AG08396 (cell line): ENCODE measurements at regions not wholly inside any gene's neighbourhood (a gene's known extent, or its start where the extent isn't known, plus 50 kb on each side); places are given as distances from the start of the nearest gene placed in this dataset.
"Not testable (repeated sequence)": the region's sequence is repeated elsewhere in the genome, so short reads cannot be mapped to it uniquely, and the experiment has no call there.

Experiments used
- DNase-seq: peaks from one replicate; pipeline ENCODE4 v3.0.0; 2012; ENCODE audit warnings: low spot score, mixed read lengths

DNA sequence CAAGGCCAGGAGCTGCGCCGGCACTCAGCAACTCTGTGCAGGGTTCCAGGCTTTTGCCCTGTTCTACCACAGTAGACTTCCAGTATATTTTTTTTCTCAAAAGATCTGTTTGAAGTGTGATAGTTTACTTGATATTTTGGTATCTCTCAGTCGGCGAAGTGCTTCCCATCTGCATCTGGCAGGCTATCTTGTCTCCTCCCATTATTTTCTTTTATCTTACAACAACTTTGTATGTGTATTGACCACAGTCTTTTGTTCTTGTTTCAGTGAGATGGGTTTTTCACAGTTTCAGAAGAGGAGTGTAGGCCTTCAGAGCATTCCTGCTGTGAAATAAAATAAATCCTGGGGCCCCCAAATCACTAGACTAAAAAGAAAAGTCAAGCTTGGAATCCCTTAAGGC lies 292.9 kb downstream of the PTGER3 start:
- no peak for DNase-seq

GRCh38 chr1:70760154-70760553 lies 287.5 kb downstream of the PTGER3 start:
- no peak for DNase-seq

DNA sequence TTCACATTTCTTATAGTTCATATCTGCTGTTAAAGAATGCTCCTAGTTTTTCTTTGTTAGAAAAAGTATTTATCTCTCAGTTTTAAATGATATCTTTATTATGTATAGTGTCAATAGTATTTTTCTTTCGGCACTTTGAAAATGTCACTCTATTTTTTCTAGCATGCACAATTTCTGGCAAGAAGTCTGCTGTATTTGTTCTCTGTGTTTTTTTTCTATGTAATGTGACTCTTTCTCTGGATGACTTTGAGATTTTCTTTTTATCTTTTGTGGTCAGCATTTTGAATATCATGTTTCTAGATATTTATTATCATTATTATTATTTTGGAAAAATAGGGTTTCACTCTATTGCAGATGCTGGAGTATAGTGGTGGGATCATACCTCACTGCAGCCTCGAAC lies 285.2 kb downstream of the PTGER3 start:
- no peak for DNase-seq

DNA sequence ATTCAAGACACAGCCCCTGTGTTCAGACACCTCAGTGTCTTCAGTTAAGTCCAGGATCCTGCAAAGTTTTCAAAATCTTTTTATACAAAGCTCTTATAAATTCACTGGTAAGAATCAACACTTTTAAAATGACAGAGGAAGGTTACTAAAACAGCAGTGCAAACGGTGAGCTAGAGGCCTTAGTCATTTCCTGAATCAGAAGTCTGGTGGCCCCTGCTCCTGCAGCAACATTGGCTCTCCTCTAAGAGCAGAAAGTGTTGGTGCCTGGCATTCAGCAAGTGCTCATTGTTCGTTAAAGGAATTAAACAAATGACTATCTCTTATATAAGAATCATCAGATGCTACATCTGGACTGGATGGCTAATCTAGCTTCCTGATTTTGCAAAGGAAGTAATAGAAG lies 282.9 kb downstream of the PTGER3 start:
- DNase-seq, result no peak

GRCh38 chr1:70767377-70767776 lies 280.2 kb downstream of the PTGER3 start:
- peak; percentile 12 for DNase-seq

- no peak for DNase-seq
Observed at GRCh38 chr1:70768216-70768615, 279.4 kb downstream of the PTGER3 start.

- DNase-seq, result no peak
Observed at GRCh38 chr1:70778056-70778762, 269.4 kb downstream of the PTGER3 start.

- no peak for DNase-seq
Observed at GRCh38 chr1:70778934-70779333, 268.7 kb downstream of the PTGER3 start.

DNA sequence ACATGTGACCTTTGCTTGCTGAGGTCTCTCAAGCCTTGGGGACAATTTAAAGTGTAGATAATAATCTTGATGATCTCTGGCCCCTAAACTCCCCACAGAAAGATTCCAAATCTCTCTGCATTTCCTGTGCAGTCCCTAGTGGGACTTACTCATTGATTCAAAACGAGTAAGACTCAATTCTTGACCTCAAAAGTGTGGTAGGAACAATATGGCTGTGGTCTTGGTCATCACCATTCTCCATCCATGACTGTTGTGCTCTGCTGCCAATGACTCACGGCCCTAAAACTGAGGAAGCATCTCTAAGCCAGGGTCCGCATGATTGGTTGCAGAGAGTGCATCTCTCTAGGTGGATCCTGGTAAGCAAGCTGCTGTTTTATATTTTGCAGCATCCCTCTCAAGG lies 268.0 kb downstream of the PTGER3 start:
- DNase-seq, result peak; percentile 28

GRCh38 chr1:70785287-70785686 lies 262.3 kb downstream of the PTGER3 start:
- no peak for DNase-seq

GRCh38 chr1:70790232-70790923 lies 257.2 kb downstream of the PTGER3 start:
- DNase-seq, result no peak

- DNase-seq, result not testable (repeated sequence)
Observed at GRCh38 chr1:70795064-70795463, 252.6 kb downstream of the PTGER3 start.

DNA sequence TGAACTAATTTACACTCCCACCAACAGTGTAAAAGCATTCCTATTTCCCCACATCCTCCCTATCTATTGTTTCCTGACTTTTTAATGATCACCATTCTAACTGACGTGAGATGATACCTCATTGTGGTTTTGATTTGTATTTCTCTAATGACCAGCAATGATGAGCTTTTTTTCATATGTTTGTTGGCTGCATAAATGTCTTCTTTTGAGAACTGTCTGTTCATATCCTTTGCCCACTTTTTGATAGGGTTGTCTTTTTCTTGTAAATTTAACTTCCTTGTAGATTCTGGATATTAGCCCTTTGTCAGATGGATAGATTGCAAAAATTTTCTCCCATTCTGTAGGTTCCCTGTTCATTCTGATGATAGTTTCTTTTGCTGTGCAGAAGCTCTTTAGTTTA lies 251.3 kb downstream of the PTGER3 start:
- not testable (repeated sequence) for DNase-seq

GRCh38 chr1:70802625-70803024 lies 245.0 kb downstream of the PTGER3 start:
- DNase-seq, result not testable (repeated sequence)

DNA sequence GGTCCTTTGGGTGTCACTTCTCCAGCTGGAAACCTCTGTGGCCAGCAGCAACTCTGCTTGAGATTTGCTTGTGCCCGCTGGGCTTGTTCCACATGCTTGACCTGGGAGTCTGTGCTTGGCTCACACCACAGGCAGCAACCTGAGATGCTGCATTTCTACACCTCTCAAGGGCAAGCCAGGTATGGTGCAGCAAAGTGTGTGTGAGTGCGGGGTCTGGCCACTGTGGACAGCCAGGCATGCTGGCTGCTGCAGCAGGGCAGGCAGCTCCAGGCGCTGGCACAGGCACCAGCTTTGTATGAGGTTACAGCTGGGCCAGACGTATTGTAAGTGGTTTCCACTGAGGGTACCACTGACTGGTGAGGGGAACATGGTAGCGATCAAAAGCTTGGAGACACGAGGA lies 242.0 kb downstream of the PTGER3 start:
- DNase-seq, result no peak

- DNase-seq, result no peak
Observed at GRCh38 chr1:70807088-70807664, 240.4 kb downstream of the PTGER3 start.

DNA sequence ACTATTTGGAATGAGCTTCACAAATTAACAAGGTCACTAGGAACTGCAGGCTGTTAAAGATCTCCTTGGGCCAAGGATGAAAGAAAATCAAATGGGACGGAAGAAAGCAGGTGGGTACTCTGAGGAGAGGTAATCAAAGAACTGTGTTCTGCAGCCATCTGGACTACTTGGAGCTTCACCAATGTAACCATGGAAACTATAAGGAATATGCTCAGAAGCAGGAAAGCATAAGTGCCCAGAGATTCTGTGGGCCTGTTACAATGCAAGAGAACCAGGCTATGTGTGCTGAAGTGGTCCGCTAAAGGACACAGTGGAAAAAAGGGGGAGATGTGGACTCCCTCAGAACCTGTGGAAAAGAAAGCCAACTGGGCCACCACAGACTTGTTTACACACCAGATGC lies 238.5 kb downstream of the PTGER3 start:
- no peak for DNase-seq

- no peak for DNase-seq
Observed at GRCh38 chr1:70811815-70812214, 235.8 kb downstream of the PTGER3 start.

- DNase-seq, result no peak
Observed at GRCh38 chr1:70812442-70813109, 235.0 kb downstream of the PTGER3 start.

DNA sequence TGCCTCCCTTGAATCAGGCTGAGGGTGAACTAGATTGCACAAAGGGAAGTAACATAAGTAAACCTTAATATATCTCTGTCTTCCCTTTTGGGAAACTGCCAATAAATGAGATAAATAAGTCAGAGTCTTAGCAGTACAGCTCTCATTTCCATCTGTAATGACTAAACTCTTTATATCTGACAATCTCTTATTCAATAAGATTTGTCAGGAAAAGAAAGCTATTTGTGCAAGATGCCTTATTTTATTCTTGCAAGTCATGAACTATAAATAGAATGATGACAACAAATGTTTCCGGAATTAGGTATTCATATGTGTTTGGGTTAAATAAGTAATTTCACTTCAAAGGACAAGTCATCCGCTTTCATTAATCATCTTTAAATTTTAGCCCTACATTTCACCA lies 229.2 kb downstream of the PTGER3 start:
- DNase-seq, result peak; percentile 11

DNA sequence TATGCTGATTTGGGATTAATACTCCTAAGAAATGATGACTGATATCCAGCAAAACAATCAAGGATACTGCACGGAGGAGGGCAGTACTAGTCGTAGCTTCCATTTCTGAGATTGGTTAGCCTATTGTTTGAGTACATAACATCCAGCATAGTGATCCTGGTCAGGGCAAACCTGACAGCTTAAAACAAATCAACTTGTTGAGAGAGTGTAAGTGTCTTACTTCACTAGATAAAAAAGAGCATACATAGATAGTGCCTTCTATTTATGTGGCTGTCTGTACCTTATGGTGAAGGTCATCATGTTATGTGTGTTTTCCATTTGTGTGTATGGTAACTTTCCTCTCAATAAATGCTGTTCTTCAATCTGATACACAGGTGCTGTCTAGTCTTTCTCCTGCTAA lies 228.4 kb downstream of the PTGER3 start:
- DNase-seq, result no peak

- DNase-seq, result no peak
Observed at GRCh38 chr1:70819785-70820184, 227.8 kb downstream of the PTGER3 start.

DNA sequence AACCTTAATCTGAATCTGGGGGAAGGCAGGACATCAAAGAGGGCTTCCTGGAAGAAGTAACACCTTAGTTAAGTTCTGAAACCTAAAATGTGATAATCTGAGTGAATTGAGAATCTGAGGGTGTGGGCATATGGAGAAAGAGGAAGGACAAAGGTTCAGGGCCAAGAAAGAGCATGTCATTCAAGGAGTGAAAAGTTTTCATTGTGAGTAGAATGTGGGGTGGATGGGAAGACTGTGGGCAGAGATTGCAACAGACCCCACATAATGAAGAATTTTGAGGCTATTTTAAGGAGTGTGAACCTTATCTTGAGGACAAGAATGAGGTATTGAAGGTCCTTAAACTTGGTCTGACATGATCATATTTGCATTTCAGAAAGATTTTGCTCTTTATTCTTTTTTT lies 227.2 kb downstream of the PTGER3 start:
- no peak for DNase-seq
